ENCODE measurements at regions not wholly inside any gene's neighbourhood (a gene's known extent, or its start where the extent isn't known, plus 50 kb on each side); places are given as distances from the start of the nearest gene placed in this dataset.

- TF ChIP-seq CTCF (IDR thresholded peaks at IDR 0.05; ENCODE audit: borderline replicate concordance, extremely low read depth, low read length, poor library complexity, severe bottlenecking): no peak
- TF ChIP-seq EZH2 (IDR thresholded peaks at IDR 0.05; ENCODE audit: borderline replicate concordance, low read depth, low read length, severe bottlenecking): no peak
Observed at GRCh38 chr4:177769155-177769554, 326.9 kb upstream of the AGA start.
